GM06990 (cell line): ENCODE measurements at regions not wholly inside any gene's neighbourhood (a gene's known extent, or its start where the extent isn't known, plus 50 kb on each side); places are given as distances from the start of the nearest gene placed in this dataset.
"Not testable (repeated sequence)": the region's sequence is repeated elsewhere in the genome, so short reads cannot be mapped to it uniquely, and the experiment has no call there.

Source experiments
- DNase-seq: peaks from one replicate; pipeline ENCODE4 v3.0.0-alpha.2; 2011; ENCODE audit not compliant: insufficient read length; ENCODE audit errors: extremely low read depth
- H3K27me3 ChIP-seq: replicated peaks from 2 replicates; pipeline ENCODE4 v1.6.0; 2011; ENCODE audit warnings: low read length; ENCODE audit not compliant: control insufficient read depth, insufficient read depth
- H3K36me3 ChIP-seq: 2 replicates; pipeline ENCODE4 v1.5.1; 2011; ENCODE audit warnings: low read length; ENCODE audit not compliant: control insufficient read depth, insufficient read depth
- H3K4me3 ChIP-seq: replicated peaks from 2 replicates; pipeline ENCODE4 v1.5.1; 2011; ENCODE audit warnings: low read depth, mild to moderate bottlenecking, control low read depth, low read length
- TF ChIP-seq, protein P1 (sequence below): IDR thresholded peaks from 2 replicates; pipeline ENCODE4 v1.5.1; 2011; ENCODE audit warnings: low read length, control low read depth, mild to moderate bottlenecking, inconsistent platforms; ENCODE audit not compliant: insufficient read depth, poor library complexity, severe bottlenecking

DNA sequence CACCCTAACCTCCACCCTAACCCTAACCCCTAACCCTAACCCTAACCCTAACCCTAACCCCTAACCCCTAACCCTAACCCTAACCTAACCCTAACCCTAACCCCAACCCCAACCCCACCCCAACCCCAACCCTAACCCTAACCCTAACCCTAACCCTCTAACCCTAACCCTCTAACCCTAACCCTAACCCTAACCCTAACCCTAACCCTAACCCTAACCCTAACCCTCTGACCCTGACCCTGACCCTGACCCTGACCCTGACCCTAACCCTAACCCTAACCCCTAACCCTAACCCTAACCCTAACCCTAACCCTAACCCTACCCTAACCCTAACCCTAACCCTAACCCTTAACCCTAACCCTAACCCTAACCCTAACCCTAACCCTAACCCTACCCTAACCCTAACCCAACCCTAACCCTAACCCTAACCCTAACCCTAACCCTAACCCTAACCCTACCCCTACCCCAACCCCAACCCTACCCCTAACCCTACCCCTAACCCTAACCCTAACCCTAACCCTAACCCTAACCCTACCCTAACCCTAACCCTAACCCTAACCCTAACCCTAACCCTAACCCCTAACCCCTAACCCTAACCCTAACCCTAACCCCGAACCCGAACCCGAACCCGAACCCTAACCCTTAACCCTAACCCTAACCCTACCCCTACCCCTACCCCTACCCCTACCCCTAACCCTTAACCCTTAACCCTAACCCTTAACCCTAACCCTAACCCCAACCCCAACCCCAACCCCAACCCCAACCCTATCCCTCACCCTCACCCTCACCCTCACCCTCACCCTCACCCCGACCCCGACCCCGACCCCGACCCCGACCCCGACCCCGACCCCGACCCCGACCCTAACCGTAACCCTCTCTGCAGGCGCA lies 186.2 kb upstream of the CHL1 start:
- not testable (repeated sequence) for H3K36me3 ChIP-seq, H3K4me3 ChIP-seq, DNase-seq, H3K27me3 ChIP-seq

DNA sequence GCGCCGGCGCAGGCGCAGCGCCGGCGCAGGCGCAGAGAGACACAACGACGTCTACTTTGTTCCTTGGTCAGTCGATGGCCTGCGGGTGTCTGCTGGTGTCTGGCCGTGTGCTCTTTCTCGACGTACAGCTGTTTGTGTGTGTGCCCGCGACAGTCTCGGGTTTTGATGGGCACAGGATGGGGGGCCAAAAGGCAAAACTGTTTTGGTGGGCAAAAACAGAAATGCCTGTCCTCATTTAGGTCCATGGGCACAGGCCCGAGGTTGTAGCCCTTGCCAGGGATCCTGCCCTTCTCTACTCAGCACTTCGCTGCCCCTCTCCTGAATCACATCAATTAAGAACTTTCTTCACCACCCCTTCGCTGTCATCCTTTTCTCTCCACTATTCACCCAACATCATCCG lies 184.8 kb upstream of the CHL1 start:
- H3K27me3 ChIP-seq, result no peaks in the 10 kb centered on the region
- TF ChIP-seq, protein P1, sequence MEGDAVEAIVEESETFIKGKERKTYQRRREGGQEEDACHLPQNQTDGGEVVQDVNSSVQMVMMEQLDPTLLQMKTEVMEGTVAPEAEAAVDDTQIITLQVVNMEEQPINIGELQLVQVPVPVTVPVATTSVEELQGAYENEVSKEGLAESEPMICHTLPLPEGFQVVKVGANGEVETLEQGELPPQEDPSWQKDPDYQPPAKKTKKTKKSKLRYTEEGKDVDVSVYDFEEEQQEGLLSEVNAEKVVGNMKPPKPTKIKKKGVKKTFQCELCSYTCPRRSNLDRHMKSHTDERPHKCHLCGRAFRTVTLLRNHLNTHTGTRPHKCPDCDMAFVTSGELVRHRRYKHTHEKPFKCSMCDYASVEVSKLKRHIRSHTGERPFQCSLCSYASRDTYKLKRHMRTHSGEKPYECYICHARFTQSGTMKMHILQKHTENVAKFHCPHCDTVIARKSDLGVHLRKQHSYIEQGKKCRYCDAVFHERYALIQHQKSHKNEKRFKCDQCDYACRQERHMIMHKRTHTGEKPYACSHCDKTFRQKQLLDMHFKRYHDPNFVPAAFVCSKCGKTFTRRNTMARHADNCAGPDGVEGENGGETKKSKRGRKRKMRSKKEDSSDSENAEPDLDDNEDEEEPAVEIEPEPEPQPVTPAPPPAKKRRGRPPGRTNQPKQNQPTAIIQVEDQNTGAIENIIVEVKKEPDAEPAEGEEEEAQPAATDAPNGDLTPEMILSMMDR, result no peak
- H3K4me3 ChIP-seq, result no peak overlapping the region
- no peaks in the 10 kb centered on the region for H3K36me3 ChIP-seq
- DNase-seq, result peak; percentile 1

DNA sequence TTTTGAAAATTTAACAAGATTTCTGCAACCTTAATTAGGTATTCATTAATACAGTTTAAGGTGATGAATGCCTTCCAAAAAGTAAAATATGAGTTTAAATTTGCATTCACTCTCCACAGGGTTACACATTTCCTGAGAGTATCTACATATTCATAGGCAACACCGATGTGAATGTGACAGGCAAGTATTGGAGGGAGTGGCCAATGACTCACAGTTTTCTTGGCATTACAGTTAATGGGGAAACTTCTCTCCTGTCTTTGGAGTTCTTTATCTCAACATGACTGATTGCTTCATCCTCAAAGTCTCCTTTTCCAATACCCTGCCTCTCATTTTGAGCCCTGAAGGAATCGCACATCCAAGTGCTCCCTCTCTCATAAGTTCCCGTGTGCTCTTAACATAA lies 181.9 kb upstream of the CHL1 start:
- DNase-seq, result no peak
- no peak overlapping the region for H3K4me3 ChIP-seq
- no peaks in the 10 kb centered on the region for H3K36me3 ChIP-seq
- TF ChIP-seq, protein P1, result no peak
- H3K27me3 ChIP-seq, result no peaks in the 10 kb centered on the region

DNA sequence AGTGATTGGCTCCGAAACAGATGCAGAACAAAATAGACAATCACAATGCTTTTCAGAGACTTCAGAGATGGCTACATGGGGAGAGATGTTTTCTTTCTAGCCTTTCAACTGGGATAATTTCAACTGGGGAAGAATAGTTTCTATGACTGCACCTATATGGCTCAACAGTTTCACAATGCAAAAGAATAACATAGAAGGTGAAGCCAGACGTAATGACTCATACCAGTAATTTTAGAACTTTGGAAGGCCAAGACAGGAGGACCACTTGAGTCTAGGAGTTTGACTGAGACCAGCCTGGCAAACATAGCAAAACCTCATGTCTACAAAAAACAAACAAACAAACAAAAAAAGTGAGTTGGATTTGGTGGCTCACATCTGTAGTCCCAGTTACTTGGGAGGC lies 180.2 kb upstream of the CHL1 start:
- Histone ChIP-seq H3K4me3 (no peak overlapping the region), H3K27me3 (no peaks in the 10 kb centered on the region), H3K36me3 (no peaks in the 10 kb centered on the region)
- no peak for DNase-seq
- TF ChIP-seq, protein P1, result no peak

GRCh38 chr3:20421-20820 lies 176.1 kb upstream of the CHL1 start:
- H3K27me3 ChIP-seq, result no peaks in the 10 kb centered on the region
- TF ChIP-seq, protein P1, result no peak
- no peak overlapping the region for H3K4me3 ChIP-seq
- no peaks in the 10 kb centered on the region for H3K36me3 ChIP-seq
- DNase-seq, result no peak

- no peaks in the 10 kb centered on the region for H3K27me3 ChIP-seq
- no peak overlapping the region for H3K4me3 ChIP-seq
- H3K36me3 ChIP-seq, result no peaks in the 10 kb centered on the region
- TF ChIP-seq, protein P1, result no peak
- no peak for DNase-seq
Observed at GRCh38 chr3:24006-24405, 172.6 kb upstream of the CHL1 start.
